Neural cell (in vitro differentiated cells): ENCODE measurements at regions not wholly inside any gene's neighbourhood (a gene's known extent, or its start where the extent isn't known, plus 50 kb on each side); places are given as distances from the start of the nearest gene placed in this dataset.

Experiments used
- TF ChIP-seq, protein P1 (sequence below): IDR thresholded peaks from 2 replicates; pipeline ENCODE4 v1.6.1; 2012; ENCODE audit warnings: borderline replicate concordance
- TF ChIP-seq, protein P2 (sequence below): fragments of 450-650 bp; IDR thresholded peaks from 2 replicates; pipeline ENCODE4 v1.5.1; 2014; ENCODE audit warnings: antibody characterized with exemption, mild to moderate bottlenecking, moderate library complexity; ENCODE audit not compliant: poor library complexity, severe bottlenecking

DNA sequence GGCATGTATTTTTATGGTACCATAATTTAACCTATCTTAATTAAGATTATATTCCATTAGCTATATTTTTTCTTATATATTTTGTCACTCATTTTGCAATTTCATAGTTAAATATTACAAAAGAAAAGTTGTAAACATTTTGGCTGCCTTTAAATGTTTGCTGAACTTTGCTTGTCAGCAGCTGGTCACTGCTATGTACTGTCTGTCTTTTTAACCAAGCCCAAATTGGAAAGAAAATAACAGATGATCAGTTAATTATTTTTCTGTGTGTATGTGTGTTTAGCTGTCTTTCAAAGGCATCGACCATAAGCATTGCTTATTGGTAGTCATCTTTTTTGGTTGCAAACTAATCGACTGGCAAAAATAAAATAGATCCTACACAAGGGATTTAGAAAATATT, 54.4 kb upstream of the SMAD1 start:
- TF ChIP-seq, protein P1, sequence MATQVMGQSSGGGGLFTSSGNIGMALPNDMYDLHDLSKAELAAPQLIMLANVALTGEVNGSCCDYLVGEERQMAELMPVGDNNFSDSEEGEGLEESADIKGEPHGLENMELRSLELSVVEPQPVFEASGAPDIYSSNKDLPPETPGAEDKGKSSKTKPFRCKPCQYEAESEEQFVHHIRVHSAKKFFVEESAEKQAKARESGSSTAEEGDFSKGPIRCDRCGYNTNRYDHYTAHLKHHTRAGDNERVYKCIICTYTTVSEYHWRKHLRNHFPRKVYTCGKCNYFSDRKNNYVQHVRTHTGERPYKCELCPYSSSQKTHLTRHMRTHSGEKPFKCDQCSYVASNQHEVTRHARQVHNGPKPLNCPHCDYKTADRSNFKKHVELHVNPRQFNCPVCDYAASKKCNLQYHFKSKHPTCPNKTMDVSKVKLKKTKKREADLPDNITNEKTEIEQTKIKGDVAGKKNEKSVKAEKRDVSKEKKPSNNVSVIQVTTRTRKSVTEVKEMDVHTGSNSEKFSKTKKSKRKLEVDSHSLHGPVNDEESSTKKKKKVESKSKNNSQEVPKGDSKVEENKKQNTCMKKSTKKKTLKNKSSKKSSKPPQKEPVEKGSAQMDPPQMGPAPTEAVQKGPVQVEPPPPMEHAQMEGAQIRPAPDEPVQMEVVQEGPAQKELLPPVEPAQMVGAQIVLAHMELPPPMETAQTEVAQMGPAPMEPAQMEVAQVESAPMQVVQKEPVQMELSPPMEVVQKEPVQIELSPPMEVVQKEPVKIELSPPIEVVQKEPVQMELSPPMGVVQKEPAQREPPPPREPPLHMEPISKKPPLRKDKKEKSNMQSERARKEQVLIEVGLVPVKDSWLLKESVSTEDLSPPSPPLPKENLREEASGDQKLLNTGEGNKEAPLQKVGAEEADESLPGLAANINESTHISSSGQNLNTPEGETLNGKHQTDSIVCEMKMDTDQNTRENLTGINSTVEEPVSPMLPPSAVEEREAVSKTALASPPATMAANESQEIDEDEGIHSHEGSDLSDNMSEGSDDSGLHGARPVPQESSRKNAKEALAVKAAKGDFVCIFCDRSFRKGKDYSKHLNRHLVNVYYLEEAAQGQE = no peak
- TF ChIP-seq, protein P2, sequence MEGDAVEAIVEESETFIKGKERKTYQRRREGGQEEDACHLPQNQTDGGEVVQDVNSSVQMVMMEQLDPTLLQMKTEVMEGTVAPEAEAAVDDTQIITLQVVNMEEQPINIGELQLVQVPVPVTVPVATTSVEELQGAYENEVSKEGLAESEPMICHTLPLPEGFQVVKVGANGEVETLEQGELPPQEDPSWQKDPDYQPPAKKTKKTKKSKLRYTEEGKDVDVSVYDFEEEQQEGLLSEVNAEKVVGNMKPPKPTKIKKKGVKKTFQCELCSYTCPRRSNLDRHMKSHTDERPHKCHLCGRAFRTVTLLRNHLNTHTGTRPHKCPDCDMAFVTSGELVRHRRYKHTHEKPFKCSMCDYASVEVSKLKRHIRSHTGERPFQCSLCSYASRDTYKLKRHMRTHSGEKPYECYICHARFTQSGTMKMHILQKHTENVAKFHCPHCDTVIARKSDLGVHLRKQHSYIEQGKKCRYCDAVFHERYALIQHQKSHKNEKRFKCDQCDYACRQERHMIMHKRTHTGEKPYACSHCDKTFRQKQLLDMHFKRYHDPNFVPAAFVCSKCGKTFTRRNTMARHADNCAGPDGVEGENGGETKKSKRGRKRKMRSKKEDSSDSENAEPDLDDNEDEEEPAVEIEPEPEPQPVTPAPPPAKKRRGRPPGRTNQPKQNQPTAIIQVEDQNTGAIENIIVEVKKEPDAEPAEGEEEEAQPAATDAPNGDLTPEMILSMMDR = no peak
